Mammary epithelial cell (primary cell): ENCODE measurements at regions not wholly inside any gene's neighbourhood (a gene's known extent, or its start where the extent isn't known, plus 50 kb on each side); places are given as distances from the start of the nearest gene placed in this dataset.

Experiments used
- CTCF ChIP-seq, 2 donors: IDR thresholded peaks in 1 of 2; conservative IDR thresholded peaks in 1 of 2; 2 replicates each; pipeline ENCODE4 v1.5.1; 2011 to 2012; ENCODE audit warnings: inconsistent platforms in 2 of 2, low read length in 2 of 2, mild to moderate bottlenecking in 2 of 2, control low read depth in 1 of 2, low read depth in 1 of 2; ENCODE audit not compliant: insufficient read depth in 1 of 2; ENCODE audit errors: extremely low read depth in 1 of 2
- EZH2 ChIP-seq: IDR thresholded peaks from 2 replicates; pipeline ENCODE4 v1.6.1; 2012; ENCODE audit warnings: low read length, inconsistent platforms, borderline replicate concordance

- TF ChIP-seq CTCF (conservative IDR thresholded peaks at IDR 0.05 in 1 of 2, IDR thresholded peaks at IDR 0.05 in 1 of 2; ENCODE audit: extremely low read depth in 1 of 2, insufficient read depth in 1 of 2, low read depth in 1 of 2, low read length in 2 of 2): no peak
- TF ChIP-seq EZH2: no peak
These were observed 118.8 kb upstream of the IVNS1ABP start for GRCh38 chr1:185435696-185436379.
